ENCODE measurements at regions not wholly inside any gene's neighbourhood (a gene's known extent, or its start where the extent isn't known, plus 50 kb on each side); places are given as distances from the start of the nearest gene placed in this dataset.
"Not testable (repeated sequence)": the region's sequence is repeated elsewhere in the genome, so short reads cannot be mapped to it uniquely, and the experiment has no call there.

GRCh38 chr20:22529150-22530019 lies 55.0 kb downstream of the FOXA2 start:
- no peak for DNase-seq

- DNase-seq, result no peak
Measured at GRCh38 chr20:22526512-22527012, 57.8 kb downstream of the FOXA2 start.

DNA sequence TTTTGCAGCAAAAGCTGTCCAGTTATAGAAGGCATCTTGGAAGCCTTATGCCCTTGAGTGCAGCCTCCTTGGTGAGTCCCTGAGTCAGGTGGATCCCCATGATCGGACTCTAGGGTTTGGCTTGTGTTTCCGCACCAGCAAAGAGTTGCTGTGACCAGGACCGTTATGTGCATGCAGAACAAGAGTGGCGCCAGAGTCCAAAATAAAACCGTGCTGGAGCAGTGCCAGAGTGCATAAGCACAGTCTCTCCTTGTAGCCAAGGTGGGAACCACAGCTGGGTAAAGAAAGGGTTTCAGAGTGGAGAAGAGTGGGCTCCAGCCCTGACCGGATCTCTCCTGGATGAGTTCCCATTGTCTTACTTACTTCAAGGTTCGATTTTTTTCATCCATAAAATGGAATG lies 58.6 kb downstream of the FOXA2 start:
- no peak for DNase-seq

DNA sequence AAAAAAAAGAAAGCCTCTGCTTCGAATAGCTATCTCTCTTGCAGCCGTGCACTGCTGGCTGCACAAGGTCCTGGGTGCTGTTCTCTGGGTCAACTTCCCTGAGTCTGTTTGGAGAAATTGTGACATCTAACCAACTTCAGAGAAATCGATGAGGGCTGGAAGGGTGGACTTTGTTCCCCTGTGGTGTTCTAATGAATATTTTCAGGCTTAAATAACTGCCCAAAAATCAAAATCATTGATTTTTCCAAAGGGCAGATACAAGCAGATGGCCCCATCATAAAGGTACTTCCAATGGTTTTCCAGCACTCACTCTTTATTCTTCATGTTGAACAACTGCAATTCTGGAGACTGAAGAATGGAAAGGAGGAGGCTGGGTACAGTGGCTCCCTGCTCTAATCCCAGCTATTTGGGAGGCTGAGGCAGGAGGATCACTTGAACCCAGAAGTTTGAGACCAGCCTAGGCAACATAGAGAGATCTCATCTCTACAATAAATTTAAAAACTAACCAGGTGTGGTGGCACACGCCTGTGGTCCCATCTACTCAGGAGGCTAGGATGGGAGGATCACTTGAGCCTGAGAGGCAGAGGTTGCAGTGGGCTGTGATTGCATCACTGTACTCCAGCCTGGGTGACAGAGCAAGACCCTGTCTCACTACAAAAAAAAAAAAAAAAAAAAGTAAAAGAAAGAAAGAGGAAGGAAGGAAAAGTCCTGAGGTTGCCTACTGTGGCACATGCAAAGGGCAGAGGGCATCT lies 59.1 kb downstream of the FOXA2 start:
- no peak for DNase-seq

GRCh38 chr20:22524393-22525015 lies 59.9 kb downstream of the FOXA2 start:
- DNase-seq, result no peak

- DNase-seq, result no peak
Measured at GRCh38 chr20:22523499-22524392, 60.6 kb downstream of the FOXA2 start.

- no peak for DNase-seq
Measured at GRCh38 chr20:22523128-22523498, 61.3 kb downstream of the FOXA2 start.

DNA sequence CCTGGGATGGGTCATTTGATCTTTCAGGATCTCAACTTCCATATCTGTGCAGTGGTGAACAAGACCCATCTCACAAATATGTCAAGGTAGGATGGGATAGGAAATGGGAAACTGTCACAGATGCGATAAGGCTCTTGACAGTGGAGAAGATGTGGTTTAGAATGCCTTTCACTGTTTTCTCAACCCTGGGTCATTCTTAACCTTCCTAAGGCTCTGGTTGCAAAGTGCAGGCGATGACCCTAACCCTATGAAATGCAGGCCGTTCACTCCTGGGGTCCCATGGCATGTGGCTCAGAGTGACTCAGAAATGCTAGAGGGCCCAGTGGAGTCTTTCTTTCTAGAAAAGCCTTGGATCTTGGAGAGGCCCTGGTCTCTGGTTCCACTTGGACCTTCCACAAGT lies 61.7 kb downstream of the FOXA2 start:
- DNase-seq, result no peak

DNA sequence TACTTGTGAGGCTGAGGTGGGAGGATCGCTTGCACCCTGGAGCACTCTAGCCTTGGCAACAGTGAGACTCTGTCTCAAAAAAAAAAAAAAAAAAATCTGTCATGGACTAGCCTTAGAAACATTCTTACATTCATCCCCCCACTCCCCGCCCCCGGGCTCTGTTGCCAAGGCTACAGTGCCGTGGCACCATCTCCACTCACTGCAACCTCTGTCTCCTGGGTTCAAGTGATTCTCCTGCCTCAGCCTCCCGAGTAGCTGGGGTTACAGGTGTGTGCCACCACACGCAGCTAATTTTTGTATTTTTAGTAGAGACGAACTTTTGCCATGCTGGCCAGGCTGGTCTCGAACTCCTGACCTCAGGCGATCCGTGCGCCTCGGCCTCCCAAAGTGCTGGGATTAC lies 62.4 kb downstream of the FOXA2 start:
- not testable (repeated sequence) for DNase-seq

GRCh38 chr20:22520381-22520780 lies 64.0 kb downstream of the FOXA2 start:
- DNase-seq, result no peak

GRCh38 chr20:22515264-22515663 lies 69.1 kb downstream of the FOXA2 start:
- no peak for DNase-seq

GRCh38 chr20:22513574-22513973 lies 70.8 kb downstream of the FOXA2 start:
- no peak for DNase-seq

GRCh38 chr20:22512911-22513489 lies 71.4 kb downstream of the FOXA2 start:
- DNase-seq, result no peak

DNA sequence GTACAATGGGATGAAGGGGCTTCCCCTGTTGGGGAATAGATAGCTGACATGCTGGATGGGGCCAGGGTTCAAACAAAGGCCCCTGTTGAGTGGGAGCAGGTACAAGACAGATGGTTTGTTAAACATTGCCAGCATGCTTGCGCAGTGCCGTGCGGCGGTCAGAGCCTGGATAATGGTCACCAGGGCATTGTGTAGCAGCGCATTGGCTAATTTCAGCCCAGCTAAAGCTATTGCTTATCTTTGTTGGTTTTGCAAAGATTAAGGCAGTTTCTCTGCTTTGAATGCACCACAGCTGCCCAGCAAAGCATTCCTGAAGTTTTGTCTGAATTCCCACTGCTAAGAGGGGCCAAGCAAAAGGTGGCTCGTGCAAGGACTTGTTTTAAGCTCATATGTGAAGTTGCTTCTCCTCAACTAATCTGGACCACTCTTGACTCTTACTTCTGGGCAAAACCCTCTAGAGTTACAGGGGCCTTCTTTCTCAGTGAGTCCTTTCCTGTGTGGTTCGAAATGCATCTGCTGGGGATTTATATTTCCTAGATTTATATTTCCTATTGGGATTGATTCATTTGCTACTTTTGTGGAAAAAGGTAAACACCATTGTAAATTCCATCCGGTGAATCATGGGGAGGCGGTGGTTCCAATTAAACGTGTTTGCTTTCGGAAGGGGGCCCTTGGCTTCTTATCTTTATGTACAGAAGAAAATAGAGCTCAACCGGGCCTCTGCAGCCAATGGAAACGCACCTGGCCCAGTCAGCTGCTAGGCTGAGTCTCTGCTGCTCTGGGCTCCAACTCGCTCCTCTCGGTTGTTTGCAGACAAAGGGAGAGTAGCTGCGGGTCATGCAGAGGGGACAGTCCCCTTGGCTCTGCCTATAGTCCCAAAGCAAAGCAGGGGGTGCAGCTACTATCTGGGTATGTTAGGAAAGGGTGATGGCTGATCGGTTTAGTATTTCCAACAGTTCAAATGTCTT lies 72.1 kb downstream of the FOXA2 start:
- no peak for DNase-seq

DNA sequence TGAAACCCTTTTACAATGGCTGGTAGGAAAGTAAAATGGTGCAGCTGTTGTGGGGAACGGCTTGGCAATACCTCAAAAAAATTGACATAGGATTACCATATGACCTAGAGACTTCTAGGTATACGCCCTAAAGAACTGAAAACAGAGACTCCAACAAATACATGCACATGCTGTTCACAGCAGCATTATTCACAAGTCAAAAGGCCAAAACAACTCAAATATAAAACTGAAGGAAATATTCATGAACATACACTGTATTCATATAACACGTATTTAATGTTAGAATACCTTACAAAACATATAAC lies 74.6 kb downstream of the FOXA2 start:
- DNase-seq, result no peak

- DNase-seq, result no peak
Measured at GRCh38 chr20:22509090-22509842, 75.1 kb downstream of the FOXA2 start.

GRCh38 chr20:22508426-22508825 lies 75.9 kb downstream of the FOXA2 start:
- no peak for DNase-seq

- no peak for DNase-seq
Measured at GRCh38 chr20:22507240-22507961, 77.0 kb downstream of the FOXA2 start.

DNA sequence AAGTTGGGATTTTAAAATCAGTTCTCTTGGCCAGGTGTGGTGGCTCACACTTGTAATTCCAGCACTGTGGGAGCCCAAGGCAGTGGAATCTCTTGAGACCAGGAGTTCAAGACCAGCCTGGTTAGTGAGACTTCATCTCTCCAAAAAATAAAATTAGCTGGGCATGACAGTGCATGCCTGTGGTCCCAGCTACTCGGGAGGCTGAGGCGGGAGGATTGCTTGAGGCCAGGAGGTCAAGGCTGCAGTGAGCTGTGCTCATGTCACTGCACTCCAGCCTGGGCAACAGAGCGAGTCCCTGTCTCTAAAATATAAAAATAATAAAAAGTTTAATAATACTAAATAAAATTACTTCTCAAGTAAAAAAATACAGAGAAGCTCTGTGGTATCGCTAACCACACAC lies 77.5 kb downstream of the FOXA2 start:
- no peak for DNase-seq

Measured in fibroblast of skin of abdomen (primary cell).